Aorta (tissue), 5 donors: ENCODE measurements at regions not wholly inside any gene's neighbourhood (a gene's known extent, or its start where the extent isn't known, plus 50 kb on each side); places are given as distances from the start of the nearest gene placed in this dataset.

Source experiments
- ATAC-seq: fragments of 200-7000 bp; cut with Tn5 transposase; one replicate; pipeline ENCODE4 v1.9.1; 2022; ENCODE audit warnings: moderate library complexity; ENCODE audit not compliant: low FRiP score
- DNase-seq, 2 donors: peaks; one replicate each; pipeline ENCODE4 v3.0.0-alpha.2; 2020
- H3K27ac ChIP-seq, 2 donors: one replicate each; pipeline ENCODE4 v1.5.1; 2013; ENCODE audit warnings: low read length in 2 of 2, mild to moderate bottlenecking in 2 of 2, moderate library complexity in 2 of 2, control low read depth in 1 of 2, inconsistent platforms in 1 of 2, low read depth in 1 of 2
- H3K27me3 ChIP-seq, 2 donors: one replicate each; pipeline ENCODE4 v1.6.1; 2013; ENCODE audit warnings: control low read depth in 1 of 2, low read length in 1 of 2, mild to moderate bottlenecking in 1 of 2, moderate library complexity in 1 of 2; ENCODE audit not compliant: insufficient read depth in 2 of 2, control insufficient read depth in 1 of 2
- H3K36me3 ChIP-seq, 2 donors: one replicate each; pipeline ENCODE4 v1.6.1; 2013; ENCODE audit warnings: control low read depth in 1 of 2, low read length in 1 of 2, mild to moderate bottlenecking in 1 of 2; ENCODE audit not compliant: insufficient read depth in 2 of 2, control insufficient read depth in 1 of 2
- H3K4me1 ChIP-seq, 2 donors: one replicate each; pipeline ENCODE4 v1.6.1; 2013; ENCODE audit warnings: low read length in 2 of 2, control low read depth in 1 of 2, mild to moderate bottlenecking in 1 of 2, moderate library complexity in 1 of 2; ENCODE audit not compliant: insufficient read depth in 2 of 2, control insufficient read depth in 1 of 2
- H3K4me3 ChIP-seq, 2 donors: one replicate each; pipeline ENCODE4 v1.5.1; 2013; ENCODE audit warnings: low read length in 2 of 2, control low read depth in 1 of 2, mild to moderate bottlenecking in 1 of 2
- H3K9me3 ChIP-seq: one replicate; pipeline ENCODE4 v1.6.1; 2013; ENCODE audit warnings: mild to moderate bottlenecking, low read length; ENCODE audit not compliant: control insufficient read depth
- WGBS, 2 donors: extraction: QIAGEN DNeasy Blood & Tissue Kit; methylation state at CpG; one replicate each; pipeline ENCODE4 v1.1.7; 2013; 5-methylcytosine and 5-hydroxymethylcytosine counted together
- intact Hi-C, 2 donors: fragments of 100-400 bp; cut with DNase I; formaldehyde crosslinking; loops; one replicate each; pipeline versions ENCODE4 v1.14.2 to v1.15.0; 2022
- donor health status: healthy with polysubstance abuse.
- donor health status: Bipolar disorder and iron deficiency.
- donor health status: DM: no; HTN: no; CAD: no.
- donor health status: DM: no; HTN: no; CAD: no.
- donor health status: DM: yes; HTN: yes; CAD: no.

DNA sequence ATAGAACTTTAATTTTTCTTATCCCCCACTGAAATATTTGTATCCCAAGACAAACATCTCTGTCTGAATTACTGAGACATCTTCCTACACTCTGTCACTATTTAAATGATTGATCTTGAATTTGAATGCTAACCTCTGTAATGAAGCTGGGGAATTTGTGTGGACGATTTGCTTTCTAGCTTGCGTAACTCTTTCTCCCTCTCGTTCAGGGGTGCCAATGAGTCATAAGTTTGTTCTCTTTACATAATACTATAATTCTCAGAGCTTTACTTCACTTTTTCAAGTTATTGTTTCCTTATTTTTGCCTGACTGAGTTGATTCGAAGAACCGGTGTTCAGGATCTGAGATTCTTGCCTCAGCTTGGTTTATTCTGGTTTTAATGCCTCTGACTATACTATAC is 783.3 kb upstream of the CADM2 start:
- intact Hi-C loops, result no loop called here
- Histone ChIP-seq H3K36me3 (no peaks in the 10 kb centered on the region), H3K27me3 (no peaks in the 10 kb centered on the region), H3K9me3 (no peaks in the 10 kb centered on the region), H3K27ac (no peak overlapping the region), H3K4me3 (no peak overlapping the region), H3K4me1 (no peaks in the 10 kb centered on the region)
- WGBS, 2 donors, result 82 to 83% methylated on average over 5 of the region's 5 CpGs
- ATAC-seq (no peak), DNase-seq (no peak)

DNA sequence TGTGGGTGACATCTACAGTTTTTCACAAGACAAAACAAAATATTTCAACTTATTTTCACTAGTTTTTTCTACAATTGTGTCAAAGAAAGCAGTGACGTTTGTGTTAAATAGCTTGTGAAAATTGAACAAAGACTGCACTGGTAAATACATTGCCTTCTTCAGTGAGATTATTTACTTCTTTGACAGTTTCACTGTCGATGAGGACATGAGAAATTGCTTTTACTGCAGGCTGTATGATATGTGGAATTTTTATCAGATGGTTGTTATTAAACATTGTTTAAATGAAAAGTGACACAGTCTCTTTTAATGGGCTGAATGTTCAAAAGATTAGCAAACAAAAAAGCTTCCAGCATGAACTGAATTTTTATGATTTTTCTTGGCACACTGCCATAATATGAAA is 773.9 kb upstream of the CADM2 start:
- no peaks in the 10 kb centered on the region for H3K36me3 ChIP-seq
- no peak overlapping the region for H3K27ac ChIP-seq
- H3K4me1 ChIP-seq, result no peaks in the 10 kb centered on the region
- H3K9me3 ChIP-seq, result no peaks in the 10 kb centered on the region
- no peak overlapping the region for H3K4me3 ChIP-seq
- H3K27me3 ChIP-seq, result no peaks in the 10 kb centered on the region
- intact Hi-C loops, result no loop called here
- 21 to 38% methylated on average over 2 of the region's 2 CpGs for WGBS, 2 donors
- ATAC-seq, result no peak
- no peak for DNase-seq

DNA sequence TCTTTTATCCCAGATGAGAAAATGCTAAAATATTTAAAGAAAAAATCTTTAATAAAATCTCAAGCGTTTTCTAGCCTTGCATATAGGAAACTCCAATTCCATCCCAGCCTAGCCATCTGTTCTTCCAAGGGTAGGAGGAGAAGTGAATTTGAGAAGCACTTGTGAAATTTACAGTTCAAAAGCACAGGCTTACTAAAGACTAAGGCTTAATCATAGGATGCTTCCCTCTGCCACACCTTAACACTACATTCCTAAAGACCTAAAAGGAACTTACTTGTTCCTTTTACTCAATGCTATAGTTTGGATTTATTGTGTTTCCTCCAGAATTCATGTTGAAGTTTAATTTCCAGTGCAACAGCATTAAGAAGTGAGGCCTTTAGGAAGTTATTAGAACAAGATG is 764.8 kb upstream of the CADM2 start:
- intact Hi-C loops, result no loop called here
- H3K27ac ChIP-seq, result no peak overlapping the region
- H3K27me3 ChIP-seq, result no peaks in the 10 kb centered on the region
- no peaks in the 10 kb centered on the region for H3K36me3 ChIP-seq
- WGBS, 2 donors, result 46 to 59% methylated on average over 1 of the region's 1 CpG
- DNase-seq (no peak), ATAC-seq (no peak)
- H3K4me3 ChIP-seq, result no peak overlapping the region
- no peaks in the 10 kb centered on the region for H3K4me1 ChIP-seq
- peaks cover 3% of the 10 kb centered on the region for H3K9me3 ChIP-seq

DNA sequence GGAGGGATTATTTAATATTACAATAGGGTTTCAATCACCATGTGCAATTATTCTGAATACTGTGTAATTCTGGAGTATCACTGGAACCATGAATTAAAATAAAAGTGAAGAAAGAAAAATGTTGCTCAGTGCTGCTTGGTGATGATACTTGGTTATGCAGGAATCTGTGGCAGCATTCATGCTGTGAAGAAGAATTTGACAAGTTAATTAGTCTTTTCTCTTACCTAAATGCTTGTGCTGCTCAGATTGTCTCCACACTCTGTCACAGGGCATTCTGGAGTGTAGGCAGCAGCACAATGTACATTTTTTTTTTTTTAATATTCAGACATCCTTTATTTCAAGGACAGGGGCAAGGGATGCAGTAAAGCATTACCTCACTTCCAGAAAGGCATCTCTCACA is 749.3 kb upstream of the CADM2 start:
- DNase-seq, result no peak
- Histone ChIP-seq H3K36me3 (no peaks in the 10 kb centered on the region), H3K27ac (no peak overlapping the region), H3K4me1 (no peaks in the 10 kb centered on the region), H3K9me3 (no peaks in the 10 kb centered on the region), H3K4me3 (no peak overlapping the region), H3K27me3 (no peaks in the 10 kb centered on the region)
- intact Hi-C loops, result no loop called here
- no peak for ATAC-seq

DNA sequence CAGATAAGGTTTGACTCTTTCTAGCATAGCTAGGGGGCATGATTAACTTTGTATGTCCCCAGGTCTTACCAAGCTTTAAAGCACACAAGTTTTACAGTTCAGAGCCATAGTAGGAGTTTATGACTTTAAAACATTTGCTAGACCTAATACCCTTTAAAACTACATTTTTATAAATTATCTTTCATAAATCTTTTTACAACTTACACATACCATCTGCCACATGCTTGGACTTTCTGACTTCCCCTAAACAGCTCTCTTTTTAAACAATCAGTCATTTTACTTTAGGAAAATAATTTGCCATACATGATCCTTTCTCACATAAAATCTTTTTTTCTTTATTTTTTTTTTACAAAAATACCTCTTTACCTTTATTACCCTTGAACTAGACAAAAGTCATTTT is 735.3 kb upstream of the CADM2 start:
- H3K27me3 ChIP-seq, result no peaks in the 10 kb centered on the region
- intact Hi-C loops, result no loop called here
- no peak for ATAC-seq

DNA sequence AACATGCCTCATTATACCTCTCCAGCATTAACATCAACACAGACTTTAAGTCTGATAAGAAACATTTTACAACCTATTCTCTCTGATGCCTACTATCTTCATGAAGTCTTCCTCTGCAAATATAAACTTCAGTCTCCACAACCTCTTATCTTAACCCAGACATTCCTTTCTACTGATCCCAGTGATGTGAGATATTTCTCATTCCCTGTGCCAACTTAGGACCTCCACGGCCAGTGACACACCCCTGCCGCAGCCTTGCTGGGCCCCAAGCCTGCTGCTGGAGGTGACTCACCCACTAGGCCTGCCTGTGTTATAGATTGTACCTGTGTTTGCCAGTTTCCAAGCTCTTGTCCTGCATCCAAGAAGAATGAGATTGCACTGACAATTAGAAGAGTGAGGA is 734.5 kb upstream of the CADM2 start:
- no peaks in the 10 kb centered on the region for H3K4me1 ChIP-seq
- ATAC-seq (no peak), DNase-seq (no peak)
- no peak overlapping the region for H3K4me3 ChIP-seq
- WGBS, 2 donors, result 72 to 79% methylated on average over 2 of the region's 2 CpGs
- intact Hi-C loops, result no loop called here
- H3K27ac ChIP-seq, result no peak overlapping the region
- no peaks in the 10 kb centered on the region for H3K36me3 ChIP-seq
- no peaks in the 10 kb centered on the region for H3K27me3 ChIP-seq
- H3K9me3 ChIP-seq, result peaks cover 1% of the 10 kb centered on the region

More for the DNA sequence above, 735.3 kb upstream of the CADM2 start:
- H3K27ac ChIP-seq, result no peak overlapping the region
- peaks cover 1% of the 10 kb centered on the region for H3K9me3 ChIP-seq
- no peaks in the 10 kb centered on the region for H3K4me1 ChIP-seq
- no peak for DNase-seq
- H3K4me3 ChIP-seq, result no peak overlapping the region
- no peaks in the 10 kb centered on the region for H3K36me3 ChIP-seq

DNA sequence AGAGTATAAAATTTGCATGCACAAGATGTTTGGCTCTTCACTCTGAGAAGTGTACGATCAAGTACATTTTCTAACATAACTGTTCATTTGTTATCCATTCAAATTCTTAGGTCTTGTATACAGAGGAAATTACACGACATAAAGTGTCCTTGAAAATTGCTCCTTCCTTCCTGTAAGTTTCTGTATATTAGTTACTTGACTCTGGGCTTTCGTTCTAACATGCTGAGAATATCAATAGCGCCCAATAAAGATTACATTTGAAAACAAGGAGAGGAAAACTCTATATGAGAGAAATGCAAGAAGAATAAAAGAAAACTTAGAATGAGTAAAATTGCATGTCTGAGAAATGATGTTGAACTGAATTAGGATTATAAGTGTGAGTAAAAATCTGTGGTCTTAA is 722.5 kb upstream of the CADM2 start:
- Histone ChIP-seq H3K36me3 (no peaks in the 10 kb centered on the region), H3K27me3 (no peaks in the 10 kb centered on the region), H3K4me3 (no peak overlapping the region), H3K4me1 (no peaks in the 10 kb centered on the region), H3K9me3 (no peaks in the 10 kb centered on the region), H3K27ac (no peak overlapping the region)
- WGBS, 2 donors, result 80 to 82% methylated on average over 4 of the region's 4 CpGs
- DNase-seq (no peak), ATAC-seq (no peak)
- intact Hi-C loops, result no loop called here

DNA sequence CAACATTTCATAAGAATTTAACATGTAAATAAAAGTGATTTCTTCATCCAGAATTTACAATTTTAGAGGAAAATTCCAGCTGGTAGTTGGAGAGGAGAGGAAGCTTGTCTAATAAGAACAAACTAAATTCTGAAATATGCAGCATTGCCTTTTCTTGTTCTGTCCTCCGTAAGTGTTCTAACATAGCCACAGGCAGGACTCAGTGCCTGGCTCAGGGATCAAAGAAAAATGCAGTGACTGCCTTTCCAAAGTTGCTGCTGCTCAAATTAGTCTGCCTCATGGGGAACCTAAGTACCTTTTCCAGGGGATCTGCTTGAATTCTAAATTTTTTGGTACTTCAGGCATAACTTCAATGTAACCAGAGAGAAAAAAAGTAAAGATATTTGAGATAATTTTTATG is 713.0 kb upstream of the CADM2 start:
- ATAC-seq, result no peak
- Histone ChIP-seq H3K4me3 (no peak overlapping the region), H3K9me3 (peaks cover 1% of the 10 kb centered on the region), H3K36me3 (no peaks in the 10 kb centered on the region), H3K4me1 (no peaks in the 10 kb centered on the region), H3K27ac (no peak overlapping the region), H3K27me3 (no peaks in the 10 kb centered on the region)
- intact Hi-C loops, result no loop called here
- 61 to 72% methylated on average over 1 of the region's 1 CpG for WGBS, 2 donors
- DNase-seq, result no peak

DNA sequence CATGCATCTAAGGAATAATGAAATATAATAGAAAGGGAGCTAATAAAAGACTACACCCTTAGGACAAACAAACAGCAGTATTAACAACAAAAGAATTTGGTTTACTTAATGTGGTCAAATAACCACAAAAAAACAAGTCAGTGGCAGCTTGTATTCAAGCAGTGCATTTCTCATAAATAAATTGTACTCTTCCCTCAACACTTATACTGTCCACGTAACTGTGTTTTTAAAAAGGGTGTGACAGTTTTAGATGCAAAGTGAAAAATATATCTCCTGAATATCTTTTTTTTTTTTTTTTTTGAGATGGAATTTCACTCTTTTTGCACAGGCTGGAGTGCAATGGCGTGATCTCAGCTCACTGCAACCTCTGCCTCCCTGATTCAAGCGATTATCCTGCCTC is 698.2 kb upstream of the CADM2 start:
- H3K27me3 ChIP-seq, result no peaks in the 10 kb centered on the region
- no peaks in the 10 kb centered on the region for H3K9me3 ChIP-seq
- intact Hi-C loops, result no loop called here
- no peaks in the 10 kb centered on the region for H3K36me3 ChIP-seq
- DNase-seq (no peak), ATAC-seq (no peak)
- no peaks in the 10 kb centered on the region for H3K4me1 ChIP-seq
- H3K27ac ChIP-seq, result no peak overlapping the region
- 60 to 71% methylated on average over 3 of the region's 3 CpGs for WGBS, 2 donors
- H3K4me3 ChIP-seq, result no peak overlapping the region

DNA sequence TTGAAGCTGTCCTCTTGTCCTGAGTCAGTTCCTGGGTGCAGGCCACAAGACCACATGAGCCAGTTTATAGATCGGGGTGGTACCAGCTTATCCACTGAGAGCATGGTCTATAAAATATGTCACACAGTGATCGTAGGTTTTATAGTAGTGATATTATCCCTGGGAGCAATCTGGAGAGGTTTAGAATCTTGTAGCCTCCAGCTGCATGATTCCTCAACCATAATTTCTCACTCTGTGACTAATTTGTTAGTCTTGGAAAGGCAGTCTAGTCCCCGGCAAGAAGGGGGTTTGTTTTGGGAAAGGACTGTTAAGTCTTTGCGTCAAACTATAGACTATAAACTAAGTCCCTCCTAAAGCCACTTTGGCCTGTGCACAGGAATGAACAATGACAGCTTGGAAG is 693.0 kb upstream of the CADM2 start:
- H3K9me3 ChIP-seq, result no peaks in the 10 kb centered on the region
- no peak overlapping the region for H3K4me3 ChIP-seq
- WGBS, 2 donors, result 58 to 67% methylated on average over 4 of the region's 4 CpGs
- no peak for DNase-seq
- ATAC-seq, result no peak
- no peaks in the 10 kb centered on the region for H3K27me3 ChIP-seq
- no peaks in the 10 kb centered on the region for H3K4me1 ChIP-seq
- intact Hi-C loops, result no loop called here
- H3K36me3 ChIP-seq, result no peaks in the 10 kb centered on the region
- no peak overlapping the region for H3K27ac ChIP-seq
